B cell (primary cell): ENCODE measurements at regions not wholly inside any gene's neighbourhood (a gene's known extent, or its start where the extent isn't known, plus 50 kb on each side); places are given as distances from the start of the nearest gene placed in this dataset.

Experiments
- ATAC-seq: fragments of 200-7000 bp; cut with Tn5 transposase; one replicate; pipeline ENCODE4 v1.10.0; 2021; ENCODE audit warnings: low read depth, mild to moderate bottlenecking, moderate number of reproducible peaks, moderate library complexity
- CTCF ChIA-PET: fragments of 350-600 bp; sonication (Branson Sonifier 250); formaldehyde crosslinking; loops from one replicate; lab custom pipeline; 2021; ENCODE audit warnings: antibody characterized with exemption, inconsistent platforms; lab: Charles Lee
- POLR2A ChIA-PET: fragments of 350-600 bp; sonication (Branson Sonifier 250); formaldehyde crosslinking; loops from one replicate; lab custom pipeline; 2021; ENCODE audit warnings: antibody characterized with exemption; lab: Charles Lee
- DNase-seq: peaks from one replicate; pipeline ENCODE4 v3.0.0; 2013
- H2AFZ ChIP-seq: 2 replicates; pipeline ENCODE4 v1.6.1; 2012; ENCODE audit warnings: mild to moderate bottlenecking, low read depth, low read length; ENCODE audit not compliant: insufficient read depth, poor library complexity, severe bottlenecking
- H3K27ac ChIP-seq, 2 donors: 1 replicate in 1 of 2; 2 replicates in 1 of 2; pipeline ENCODE4 v1.5.1; 2012 to 2013; ENCODE audit warnings: low read length in 2 of 2, mild to moderate bottlenecking in 2 of 2, moderate library complexity in 1 of 2
- H3K27me3 ChIP-seq, 4 experiments: fragments of 200-600 bp in 1 of 4; sonication (generic) in 1 of 4; replicated peaks in 1 of 4; 1 replicate in 2 of 4; 2 replicates in 2 of 4; pipeline versions ENCODE4 v1.6.1 to v1.7.0; 2013 to 2016; ENCODE audit warnings: low read length in 3 of 4, mild to moderate bottlenecking in 2 of 4, mixed read lengths in 1 of 4, moderate library complexity in 1 of 4; ENCODE audit not compliant: insufficient read depth in 4 of 4, control insufficient read depth in 3 of 4; ENCODE audit errors: control extremely low read depth in 1 of 4
- H3K36me3 ChIP-seq, 2 experiments: replicated peaks in 1 of 2; 1 replicate in 1 of 2; 2 replicates in 1 of 2; pipeline versions ENCODE4 v1.6.1 to v1.7.1; 2013; ENCODE audit warnings: low read length in 1 of 2; ENCODE audit not compliant: insufficient read depth in 2 of 2, control insufficient read depth in 1 of 2; ENCODE audit errors: control extremely low read depth in 1 of 2, extremely low read depth in 1 of 2
- H3K4me1 ChIP-seq, 2 donors: fragments of 200-600 bp in 1 of 2; sonication (generic) in 1 of 2; 1 replicate in 1 of 2; 2 replicates in 1 of 2; pipeline versions ENCODE4 v1.5.1 to v1.6.1; 2013 to 2017; ENCODE audit warnings: low read length in 2 of 2; ENCODE audit not compliant: control insufficient read depth in 2 of 2, insufficient read depth in 2 of 2
- H3K4me2 ChIP-seq: replicated peaks from 2 replicates; pipeline ENCODE3; 2012; ENCODE audit warnings: mild to moderate bottlenecking, low read depth, low read length; ENCODE audit not compliant: poor library complexity, severe bottlenecking
- H3K4me3 ChIP-seq, 5 experiments: fragments of 200-600 bp in 1 of 5; sonication (generic) in 1 of 5; 1 replicate in 3 of 5; 2 replicates in 2 of 5; pipeline versions ENCODE4 v1.5.1 to v1.7.0; 2011 to 2016; ENCODE audit warnings: low read length in 4 of 5, mild to moderate bottlenecking in 4 of 5, low read depth in 2 of 5, control low read depth in 1 of 5, moderate library complexity in 1 of 5; ENCODE audit not compliant: insufficient read depth in 1 of 5; ENCODE audit errors: control extremely low read depth in 1 of 5, extremely low read depth in 1 of 5
- H3K79me2 ChIP-seq: fragments of 200-600 bp; sonication (generic); one replicate; pipeline ENCODE4 v1.6.0; 2016; ENCODE audit warnings: low read length; ENCODE audit not compliant: control insufficient read depth, insufficient read depth
- H3K9ac ChIP-seq: fragments of 200-600 bp; sonication (generic); 2 replicates; pipeline ENCODE4 v1.6.1; 2017; ENCODE audit warnings: mild to moderate bottlenecking, low read length, moderate library complexity
- H3K9me3 ChIP-seq, 3 donors: one replicate each; pipeline versions ENCODE4 v1.6.1 to v1.7.1; 2013; ENCODE audit warnings: low read length in 2 of 3; ENCODE audit not compliant: control insufficient read depth in 2 of 3, insufficient read depth in 1 of 3; ENCODE audit errors: control extremely low read depth in 1 of 3
- H4K20me1 ChIP-seq: 2 replicates; pipeline ENCODE4 v1.6.0; 2012; ENCODE audit warnings: mild to moderate bottlenecking, low read length; ENCODE audit not compliant: insufficient read depth, control insufficient read depth, poor library complexity, severe bottlenecking
- H3K27ac Mint-ChIP-seq: one replicate; pipeline ENCODE4 v1.8.0; 2021; ENCODE audit warnings: mixed read lengths
- H3K27me3 Mint-ChIP-seq: one replicate; pipeline ENCODE4 v1.8.0; 2021; ENCODE audit warnings: mixed read lengths
- H3K4me1 Mint-ChIP-seq: one replicate; pipeline ENCODE4 v1.8.0; 2021; ENCODE audit warnings: mixed read lengths
- H3K4me3 Mint-ChIP-seq: one replicate; pipeline ENCODE4 v1.8.0; 2021; ENCODE audit warnings: mixed read lengths
- H3K9me3 Mint-ChIP-seq: one replicate; pipeline ENCODE4 v1.8.0; 2022; ENCODE audit warnings: mixed read lengths; ENCODE audit not compliant: insufficient read depth
- CTCF ChIP-seq: fragments of 200-600 bp; IDR thresholded peaks from one replicate; pipeline ENCODE4 v1.8.0; 2022; ENCODE audit warnings: antibody characterized with exemption, mild to moderate bottlenecking
- EZH2 ChIP-seq: IDR thresholded peaks from 2 replicates; pipeline ENCODE4 v1.6.1; 2012; ENCODE audit warnings: borderline replicate concordance, low read depth, mild to moderate bottlenecking, moderate library complexity, low read length; ENCODE audit not compliant: insufficient read depth, poor library complexity, severe bottlenecking
- WGBS: methylation state at CpG from one replicate; pipeline ENCODE4 v1.1.5; 2013; ENCODE audit warnings: missing lambda C conversion rate; ENCODE audit not compliant: insufficient coverage; 5-methylcytosine and 5-hydroxymethylcytosine counted together
- intact Hi-C: fragments of 100-400 bp; cut with micrococcal nuclease; formaldehyde crosslinking; loops from one replicate; pipeline ENCODE4 v1.10.0; 2022

GRCh38 chr3:144067059-144067458, 95.4 kb downstream of the DIPK2A start:
- Mint-ChIP-seq H3K4me1 (no peaks in the 10 kb centered on the region), H3K4me3 (no peak overlapping the region), H3K9me3 (peaks cover 2% of the 10 kb centered on the region), H3K27me3 (peaks cover 7% of the 10 kb centered on the region), H3K27ac (no peak overlapping the region)
- H3K27me3 ChIP-seq = peaks cover 0 to 3% (median 0%) of the 10 kb centered on the region in 4 experiments
- H3K9ac ChIP-seq = no peak overlapping the region
- intact Hi-C loops = no loop called here
- POLR2A ChIA-PET = no interaction called here
- no peak overlapping the region for H3K4me3 ChIP-seq
- H3K4me2 ChIP-seq = no peak overlapping the region
- ATAC-seq = no peak
- 93% methylated on average over 1 of the region's 3 CpGs for WGBS
- H3K4me1 ChIP-seq = no peaks in the 10 kb centered on the region
- CTCF ChIA-PET = no interaction called here
- TF ChIP-seq EZH2 (no peak), CTCF (no peak)
- no peaks in the 10 kb centered on the region for H3K36me3 ChIP-seq
- no peak overlapping the region for H3K27ac ChIP-seq
- H3K79me2 ChIP-seq = no peaks in the 10 kb centered on the region
- peaks cover 2 to 14% (median 6%) of the 10 kb centered on the region in 3 donors for H3K9me3 ChIP-seq
- no peak overlapping the region for H2AFZ ChIP-seq
- DNase-seq = no peak
- H4K20me1 ChIP-seq = no peaks in the 10 kb centered on the region

- Mint-ChIP-seq H3K27ac (no peak overlapping the region), H3K4me1 (no peaks in the 10 kb centered on the region), H3K4me3 (no peak overlapping the region), H3K27me3 (peaks cover 3% of the 10 kb centered on the region), H3K9me3 (peaks cover 5% of the 10 kb centered on the region)
- no peak overlapping the region for H3K4me3 ChIP-seq
- intact Hi-C loops = no loop called here
- no peak overlapping the region for H3K4me2 ChIP-seq
- no peak overlapping the region for H3K9ac ChIP-seq
- no peaks in the 10 kb centered on the region for H3K27me3 ChIP-seq
- no peak for TF ChIP-seq EZH2
- TF ChIP-seq CTCF = no peak
- ChIA-PET POLR2A (no interaction called here), CTCF (no interaction called here)
- no peak for ATAC-seq
- H3K9me3 ChIP-seq = peaks cover 8 to 16% (median 9%) of the 10 kb centered on the region in 3 donors
- DNase-seq = no peak
- no peaks in the 10 kb centered on the region for H3K79me2 ChIP-seq
- H3K4me1 ChIP-seq = no peaks in the 10 kb centered on the region
- no peak overlapping the region for H2AFZ ChIP-seq
- no CpG with 5 or more reads among the region's 1 CpG for WGBS
- H4K20me1 ChIP-seq = no peaks in the 10 kb centered on the region
- no peak overlapping the region for H3K27ac ChIP-seq
- no peaks in the 10 kb centered on the region for H3K36me3 ChIP-seq
Observed at GRCh38 chr3:144073698-144074097, 102.1 kb downstream of the DIPK2A start.
